Hematopoietic multipotent progenitor cell (in vitro differentiated cells): ENCODE measurements at regions not wholly inside any gene's neighbourhood (a gene's known extent, or its start where the extent isn't known, plus 50 kb on each side); places are given as distances from the start of the nearest gene placed in this dataset.
A peak's percentile ranks its signal among the peaks of the same experiment; 100 is the strongest.
"Not testable (repeated sequence)": the region's sequence is repeated elsewhere in the genome, so short reads cannot be mapped to it uniquely, and the experiment has no call there.

ENCODE experiments used
- DNase-seq, 3 donors: peaks; one replicate each; pipeline ENCODE4 v3.0.0-alpha.2; 2011 to 2015; ENCODE audit warnings: low read depth in 2 of 3, low spot score in 2 of 3

GRCh38 chr13:80962855-80963254 is 621.9 kb upstream of the SPRY2 start:
- DNase-seq = no peak

DNA sequence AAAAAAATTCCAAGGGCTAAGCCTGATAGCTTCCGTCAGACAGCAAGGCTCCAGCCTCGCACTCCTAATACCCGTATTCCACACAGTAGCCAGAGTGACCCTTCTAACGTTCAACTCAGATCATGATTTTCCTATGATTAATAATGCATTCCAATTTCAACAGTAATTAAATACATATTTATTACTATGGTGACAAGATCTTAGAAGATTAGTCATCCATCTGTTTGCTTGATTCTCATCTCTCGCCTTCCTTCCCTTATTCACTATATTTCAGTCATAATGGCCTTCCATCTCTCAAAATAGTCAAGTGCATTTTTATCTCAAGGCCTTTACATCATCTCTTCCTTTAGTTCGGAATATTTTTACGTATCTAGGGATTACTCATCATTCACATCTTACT is 621.2 kb upstream of the SPRY2 start:
- DNase-seq = no peak

GRCh38 chr13:80957019-80957655 is 616.2 kb upstream of the SPRY2 start:
- DNase-seq = no peak

DNA sequence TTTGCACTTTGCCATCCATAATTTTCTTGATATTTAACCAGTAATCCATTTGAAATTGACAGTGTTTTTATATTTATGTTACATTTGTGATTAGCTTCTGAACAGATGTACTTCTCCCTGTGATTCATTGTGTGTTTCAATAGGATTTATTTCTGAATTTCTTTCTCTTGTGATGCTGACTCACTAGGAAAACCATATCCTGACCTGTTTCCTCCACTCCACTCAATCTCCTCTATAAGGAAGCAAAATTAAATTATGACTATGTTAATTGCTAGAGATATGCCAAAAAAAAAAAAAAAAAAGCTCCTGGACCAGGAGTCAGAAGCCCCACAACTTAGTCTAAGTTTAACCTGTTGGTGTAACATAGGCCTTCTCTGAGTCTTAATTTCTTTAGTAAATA is 614.6 kb upstream of the SPRY2 start:
- DNase-seq = peak in 2 of 3 donors; percentile 25 to 41

GRCh38 chr13:80952158-80952557 is 611.2 kb upstream of the SPRY2 start:
- no peak for DNase-seq

DNA sequence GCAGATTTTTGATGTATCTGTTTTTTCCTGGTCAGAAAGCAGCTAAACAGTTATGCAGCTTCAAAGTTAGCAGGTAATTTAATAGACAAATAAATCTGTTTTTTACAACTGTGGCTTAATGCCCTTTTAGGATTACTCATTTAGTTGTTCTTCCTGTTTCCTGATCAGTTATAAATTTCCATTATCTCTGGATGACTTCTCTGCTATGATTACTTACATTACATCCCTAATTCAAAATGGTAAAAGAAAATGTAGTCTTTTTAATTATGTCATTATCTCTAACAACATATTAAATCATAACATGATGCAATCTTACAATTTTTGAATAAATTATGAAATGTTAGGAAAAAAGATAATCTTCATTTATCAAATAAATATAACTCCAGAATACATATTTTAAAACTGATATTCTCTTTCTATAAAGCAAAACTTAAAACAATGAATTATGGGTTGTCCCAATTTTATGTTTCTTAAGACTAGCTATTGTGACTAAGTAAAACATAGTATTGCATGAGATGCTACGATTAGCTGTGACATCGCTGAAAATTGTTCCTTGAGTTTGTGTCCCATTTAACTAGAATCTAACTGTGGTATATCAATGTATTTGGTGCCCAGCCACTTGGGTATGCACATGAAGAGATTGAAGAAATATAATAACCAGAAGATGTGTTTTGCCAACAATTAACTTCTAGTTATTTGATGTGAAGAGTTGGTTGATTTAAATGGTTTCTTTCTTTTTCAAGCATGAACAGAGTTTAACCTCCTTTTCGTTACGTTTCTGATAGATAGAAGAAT is 605.3 kb upstream of the SPRY2 start:
- DNase-seq = no peak

- DNase-seq = no peak
These were observed 604.4 kb upstream of the SPRY2 start for GRCh38 chr13:80945328-80945727.

DNA sequence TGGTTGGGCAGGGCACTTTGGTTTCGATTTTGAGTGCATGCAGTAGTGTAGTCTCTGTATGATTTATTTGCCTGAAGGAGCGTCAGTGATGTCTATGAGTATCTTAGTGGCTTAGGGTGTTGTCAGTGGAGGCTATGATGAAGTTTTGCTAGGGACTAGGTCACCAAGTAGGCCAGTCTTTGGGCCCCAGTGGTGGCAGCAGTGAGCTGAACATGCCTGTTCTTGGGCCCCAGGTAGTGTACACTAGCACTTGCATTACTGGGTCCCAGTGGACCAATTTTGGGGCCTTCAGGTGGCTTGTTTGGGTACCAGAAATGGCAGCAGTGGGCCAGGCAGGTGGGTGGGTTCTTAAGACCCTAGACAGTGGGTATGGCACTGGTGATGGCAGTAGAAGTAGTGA is 598.7 kb upstream of the SPRY2 start:
- no peak for DNase-seq

GRCh38 chr13:80931766-80932165 is 590.8 kb upstream of the SPRY2 start:
- no peak for DNase-seq

DNA sequence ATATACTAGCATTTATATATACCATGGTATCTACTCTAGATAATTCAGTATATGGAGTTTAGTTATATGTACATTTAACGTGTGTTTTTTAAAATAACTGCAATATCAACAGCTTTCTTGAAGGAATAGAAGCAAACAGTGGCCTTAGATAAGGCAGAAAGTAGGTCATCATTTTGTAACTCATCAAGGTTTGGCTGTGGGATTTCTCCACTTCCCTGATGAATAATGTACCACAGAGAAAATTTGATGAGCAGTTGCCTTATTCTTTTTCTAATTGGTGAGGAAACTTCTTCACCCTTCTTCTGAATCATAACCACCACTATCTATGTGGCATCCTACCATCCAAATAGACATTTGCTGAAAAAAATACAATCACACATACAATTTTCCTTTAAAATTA is 590.2 kb upstream of the SPRY2 start:
- no peak for DNase-seq

DNA sequence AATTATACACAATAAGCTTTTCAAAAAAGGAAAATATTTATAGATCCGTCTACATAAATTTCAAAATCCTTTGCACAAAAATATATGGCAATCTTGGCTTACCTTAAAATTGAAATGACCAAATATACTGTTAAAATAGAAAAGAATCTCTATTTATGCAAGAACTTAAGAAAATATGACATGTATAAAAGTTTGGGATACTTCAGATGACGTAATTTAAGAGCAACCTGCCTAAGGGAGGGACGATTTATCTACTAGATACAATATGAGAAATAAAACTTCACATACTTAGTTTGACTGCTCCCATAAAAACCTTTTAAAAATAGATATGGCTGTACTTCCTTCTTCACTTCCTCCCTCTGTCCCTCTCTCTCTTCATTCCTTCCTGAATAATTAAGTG is 587.3 kb upstream of the SPRY2 start:
- no peak for DNase-seq

GRCh38 chr13:80926024-80926423 is 585.1 kb upstream of the SPRY2 start:
- DNase-seq = not testable (repeated sequence)

DNA sequence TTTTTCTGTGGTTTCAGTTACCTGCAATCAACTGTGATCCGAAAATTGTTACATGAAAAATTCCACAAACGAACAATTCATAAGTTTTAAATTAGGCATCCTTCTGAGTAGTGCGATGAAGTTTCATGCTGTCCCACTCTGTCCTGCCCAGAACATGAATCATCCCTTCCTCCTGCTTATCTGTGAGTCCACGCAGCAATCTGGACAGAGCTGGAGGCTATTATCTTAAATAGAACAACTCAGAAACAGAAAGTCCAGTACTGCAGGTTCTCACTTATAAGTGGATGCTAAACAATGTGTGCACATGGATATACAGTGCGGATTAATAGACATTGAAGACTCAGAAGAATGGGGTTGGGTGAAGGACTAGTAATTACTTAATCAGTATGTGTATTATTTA is 583.7 kb upstream of the SPRY2 start:
- no peak for DNase-seq

- DNase-seq = peak in 2 of 3 donors; percentile 5 to 22
These were observed 583.0 kb upstream of the SPRY2 start for GRCh38 chr13:80923907-80924306.

DNA sequence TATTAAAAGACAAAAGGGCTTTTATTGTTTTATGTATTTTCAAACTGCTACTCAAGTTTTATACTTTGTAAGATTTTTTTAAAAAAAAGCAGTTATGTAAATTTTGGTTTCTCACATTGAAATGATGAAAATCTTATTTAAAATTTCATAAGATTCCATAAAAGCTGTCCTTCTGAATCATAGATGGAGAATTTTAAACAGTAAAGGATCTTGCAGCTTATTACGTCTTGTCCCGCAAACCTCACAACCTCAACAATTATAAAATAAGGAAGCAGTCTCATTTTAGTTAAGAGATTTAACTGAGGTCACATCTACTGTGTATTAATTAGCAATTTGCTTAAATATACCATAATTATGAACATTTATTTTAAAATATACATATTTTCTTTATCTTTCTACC is 581.0 kb upstream of the SPRY2 start:
- DNase-seq = no peak

DNA sequence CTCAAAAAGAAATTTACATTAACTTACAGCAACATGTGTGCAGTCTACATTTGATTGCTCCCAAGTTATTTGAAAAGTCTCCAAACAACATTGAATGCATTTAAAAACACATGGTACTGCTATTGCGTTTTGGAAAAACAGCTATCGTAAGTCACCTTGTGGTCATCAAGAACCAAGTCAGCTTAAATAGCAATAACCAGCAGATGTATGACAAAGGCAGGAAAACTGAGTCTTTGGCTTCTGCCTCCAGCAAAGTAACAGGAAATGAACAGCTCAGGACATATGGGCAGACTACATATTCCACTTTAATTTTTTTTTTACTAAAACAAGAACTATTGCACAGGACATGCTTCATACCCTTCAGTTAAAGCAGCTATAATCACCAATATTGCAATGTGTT is 580.6 kb upstream of the SPRY2 start:
- no peak for DNase-seq

DNA sequence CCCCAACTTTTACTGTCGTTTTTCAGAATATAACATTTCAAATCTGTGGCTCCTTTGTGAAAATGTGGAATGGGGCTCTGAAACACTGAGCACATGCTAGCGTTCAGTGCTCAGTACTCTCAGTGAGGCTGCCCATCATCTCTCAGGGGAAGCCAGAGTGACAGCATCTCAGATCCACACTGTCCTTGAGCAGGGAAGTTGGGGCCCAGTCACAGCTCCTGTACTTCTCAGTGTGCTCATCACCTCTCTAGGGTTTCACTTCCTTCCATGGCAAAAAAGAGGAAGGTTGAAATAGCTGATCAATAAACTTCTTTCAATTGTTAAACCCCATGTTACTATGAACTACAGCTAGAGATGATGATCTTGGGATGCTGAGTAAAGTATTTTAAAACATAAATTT is 565.9 kb upstream of the SPRY2 start:
- DNase-seq = no peak

GRCh38 chr13:80904386-80904785 is 563.5 kb upstream of the SPRY2 start:
- DNase-seq = no peak

- no peak for DNase-seq
These were observed 563.0 kb upstream of the SPRY2 start for GRCh38 chr13:80903911-80904310.

DNA sequence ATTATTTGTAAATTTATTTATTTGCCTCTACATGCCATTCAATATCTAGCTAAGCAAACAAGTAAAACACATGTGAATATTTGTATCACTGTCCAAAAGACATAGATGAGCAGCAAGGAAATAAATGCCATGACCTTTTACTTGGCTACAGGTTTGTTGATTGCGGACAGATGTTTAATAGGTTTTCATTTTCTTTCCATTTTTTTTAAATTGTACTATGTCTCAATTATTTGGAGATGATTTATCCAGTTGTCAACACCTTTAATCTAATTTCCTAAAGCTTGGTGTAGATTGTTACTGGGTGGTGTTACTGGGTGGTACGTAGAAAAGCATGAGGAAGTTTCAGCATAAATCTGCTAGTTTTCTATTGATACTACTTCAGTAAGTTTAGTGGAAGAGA is 560.6 kb upstream of the SPRY2 start:
- DNase-seq = no peak

DNA sequence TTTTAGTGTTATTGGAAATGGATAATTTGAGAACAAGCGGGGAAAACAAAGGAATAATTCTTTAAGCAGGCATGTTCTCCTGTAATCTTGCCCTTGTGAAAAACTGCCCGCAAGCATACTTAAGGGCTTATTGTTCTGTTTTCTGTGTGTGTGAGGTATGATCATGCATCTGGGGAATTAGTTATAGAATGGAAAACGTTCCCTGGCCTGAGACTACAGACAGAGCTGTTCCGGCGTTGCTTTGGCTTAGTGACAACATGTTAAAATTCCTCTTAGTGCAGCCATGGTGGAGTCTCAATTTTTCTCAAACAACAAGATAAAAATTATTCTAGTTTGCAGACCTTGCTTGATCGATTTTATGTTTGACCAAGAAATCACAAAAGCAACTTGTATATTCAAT is 560.2 kb upstream of the SPRY2 start:
- DNase-seq = no peak

DNA sequence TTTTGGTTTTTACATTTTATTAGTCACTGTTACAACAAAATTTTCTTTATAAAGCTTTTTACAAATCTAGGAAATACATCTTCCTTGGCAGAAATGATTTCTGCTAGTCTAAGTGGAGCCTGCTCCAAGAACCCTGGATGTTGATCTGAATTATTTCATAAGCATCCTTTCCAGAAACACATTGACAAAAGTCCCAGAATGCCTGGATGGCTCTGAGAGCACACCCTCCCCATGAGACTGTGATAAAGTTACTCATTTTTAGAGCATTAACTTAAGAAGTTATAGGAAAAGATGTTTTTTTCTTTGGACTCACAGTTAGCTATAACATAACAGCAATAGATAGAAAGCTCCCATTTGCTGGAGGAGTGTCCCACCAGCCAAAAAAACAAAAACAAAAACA is 559.6 kb upstream of the SPRY2 start:
- DNase-seq = no peak

GRCh38 chr13:80897641-80898040 is 556.7 kb upstream of the SPRY2 start:
- DNase-seq = peak in 2 of 3 donors; percentile 18 to 35
